IMR-90 (cell line): ENCODE measurements at regions not wholly inside any gene's neighbourhood (a gene's known extent, or its start where the extent isn't known, plus 50 kb on each side); places are given as distances from the start of the nearest gene placed in this dataset.

Source experiments
- ATAC-seq: fragments of 200-7000 bp; cut with Tn5 transposase; 2 replicates; pipeline ENCODE4 v1.9.1; 2020; ENCODE audit warnings: low read depth, mild to moderate bottlenecking, moderate library complexity
- BruUV-seq: library from RNA; stranded (reverse); fragments of 400-500 nt; replicated peaks from 2 replicates; lab custom pipeline; 2021; lab: Mats Ljungman, UMichigan
- CTCF ChIA-PET: fragments of 300-600 bp; formaldehyde crosslinking; extraction: SDS; loops from one replicate; lab custom pipeline; 2021; ENCODE audit warnings: antibody characterized with exemption; lab: Yijun Ruan, JAX
- POLR2A ChIA-PET: fragments of 300-600 bp; sonication (Branson Sonifier 250); formaldehyde crosslinking; loops from one replicate; lab custom pipeline; 2022; ENCODE audit warnings: antibody characterized with exemption; ENCODE audit not compliant: unreplicated experiment; lab: Charles Lee
- DNase-seq: peaks from one replicate; pipeline ENCODE4 v3.0.0; 2013
- H2AFZ ChIP-seq: replicated peaks from 2 replicates; pipeline ENCODE3; 2013; ENCODE audit warnings: low read length, mild to moderate bottlenecking; ENCODE audit not compliant: poor library complexity
- H2AK5ac ChIP-seq: 2 replicates; pipeline ENCODE4 v1.6.1; 2013; ENCODE audit warnings: low read depth, low read length, inconsistent platforms
- H2AK9ac ChIP-seq: replicated peaks from 2 replicates; pipeline ENCODE3; 2013; ENCODE audit warnings: mild to moderate bottlenecking, low read depth, low read length, moderate library complexity; ENCODE audit not compliant: poor library complexity
- H2BK120ac ChIP-seq: 2 replicates; pipeline ENCODE4 v1.6.1; 2013; ENCODE audit warnings: low read depth, low read length, inconsistent platforms
- H2BK15ac ChIP-seq: 3 replicates; pipeline ENCODE4 v1.6.1; 2013; ENCODE audit warnings: low read depth, low read length, inconsistent platforms
- H2BK20ac ChIP-seq: 2 replicates; pipeline ENCODE4 v1.6.1; 2013; ENCODE audit warnings: low read depth, mild to moderate bottlenecking, inconsistent platforms, low read length, moderate library complexity
- H2BK5ac ChIP-seq: 2 replicates; pipeline ENCODE4 v1.6.1; 2013; ENCODE audit warnings: mild to moderate bottlenecking, low read depth, low read length, inconsistent platforms; ENCODE audit not compliant: poor library complexity, severe bottlenecking
- H3K14ac ChIP-seq: replicated peaks from 2 replicates; pipeline ENCODE4 v1.6.1; 2013; ENCODE audit warnings: low read depth, low read length, inconsistent platforms
- H3K18ac ChIP-seq: 2 replicates; pipeline ENCODE4 v1.6.1; 2013; ENCODE audit warnings: low read depth, low read length, control low read depth
- H3K23ac ChIP-seq: 2 replicates; pipeline ENCODE4 v1.6.1; 2013; ENCODE audit warnings: low read depth, low read length, inconsistent platforms
- H3K27ac ChIP-seq: 2 replicates; pipeline ENCODE4 v1.5.1; 2013; ENCODE audit warnings: mild to moderate bottlenecking, control low read depth, low read length; ENCODE audit not compliant: insufficient read depth
- H3K27me3 ChIP-seq: 2 replicates; pipeline ENCODE4 v1.6.1; 2013; ENCODE audit warnings: low read length; ENCODE audit not compliant: control insufficient read depth, insufficient read depth
- H3K36me3 ChIP-seq: 2 replicates; pipeline ENCODE4 v1.6.1; 2013; ENCODE audit warnings: low read length, mixed read lengths; ENCODE audit not compliant: control insufficient read depth, insufficient read depth
- H3K4ac ChIP-seq: 2 replicates; pipeline ENCODE4 v1.6.1; 2013; ENCODE audit warnings: low read depth, low read length, inconsistent platforms
- H3K4me1 ChIP-seq: 2 replicates; pipeline ENCODE4 v1.6.1; 2013; ENCODE audit warnings: low read length, mixed read lengths; ENCODE audit not compliant: control insufficient read depth, insufficient read depth
- H3K4me2 ChIP-seq: 2 replicates; pipeline ENCODE4 v1.6.1; 2013; ENCODE audit warnings: low read depth, mild to moderate bottlenecking, control low read depth, low read length, moderate library complexity
- H3K4me3 ChIP-seq: 2 replicates; pipeline ENCODE4 v1.5.1; 2013; ENCODE audit warnings: low read depth, mild to moderate bottlenecking, control low read depth, low read length, moderate library complexity; ENCODE audit not compliant: insufficient read depth
- H3K56ac ChIP-seq: 2 replicates; pipeline ENCODE4 v1.6.1; 2013; ENCODE audit warnings: low read length, inconsistent platforms; ENCODE audit not compliant: insufficient read depth; ENCODE audit errors: extremely low read depth
- H3K79me1 ChIP-seq, 2 experiments: 2 replicates each; pipeline ENCODE4 v1.6.1; 2013; ENCODE audit warnings: low read length in 2 of 2, inconsistent platforms in 1 of 2, low read depth in 1 of 2
- H3K9ac ChIP-seq: 2 replicates; pipeline ENCODE4 v1.6.1; 2013; ENCODE audit warnings: low read depth, low read length, control low read depth
- H3K9me1 ChIP-seq: 2 replicates; pipeline ENCODE4 v1.6.1; 2013; ENCODE audit warnings: low read length, inconsistent platforms; ENCODE audit not compliant: insufficient read depth
- H3K9me3 ChIP-seq: 2 replicates; pipeline ENCODE4 v1.6.1; 2013; ENCODE audit warnings: low read length; ENCODE audit not compliant: control insufficient read depth, insufficient read depth
- H4K20me1 ChIP-seq: 2 replicates; pipeline ENCODE4 v1.6.1; 2013; ENCODE audit warnings: low read length, inconsistent platforms; ENCODE audit not compliant: insufficient read depth
- H4K5ac ChIP-seq: 2 replicates; pipeline ENCODE4 v1.6.1; 2013; ENCODE audit warnings: mild to moderate bottlenecking, low read depth, low read length, control low read depth
- H4K8ac ChIP-seq, 2 experiments: 2 replicates each; pipeline ENCODE4 v1.6.1; 2013; ENCODE audit warnings: low read depth in 2 of 2, low read length in 2 of 2, control low read depth in 1 of 2, inconsistent platforms in 1 of 2
- H4K91ac ChIP-seq: 2 replicates; pipeline ENCODE4 v1.6.1; 2013; ENCODE audit warnings: low read depth, low read length, inconsistent platforms; ENCODE audit not compliant: insufficient read depth
- BHLHE40 ChIP-seq: fragments of 150-350 bp; IDR thresholded peaks from 2 replicates; pipeline ENCODE4 v1.6.1; 2016; ENCODE audit warnings: mild to moderate bottlenecking, low read depth, low read length
- CEBPB ChIP-seq: IDR thresholded peaks from 2 replicates; pipeline ENCODE4 v1.6.1; 2012; ENCODE audit warnings: low read depth, low read length, improper control_type of control experiment
- CHD1 ChIP-seq: IDR thresholded peaks from 2 replicates; pipeline ENCODE4 v1.6.1; 2012; ENCODE audit warnings: low read depth, low read length, improper control_type of control experiment
- FOS ChIP-seq: fragments of 150-350 bp; IDR thresholded peaks from 2 replicates; pipeline ENCODE4 v1.6.1; 2016; ENCODE audit warnings: low read depth, low read length
- MAFK ChIP-seq: IDR thresholded peaks from 2 replicates; pipeline ENCODE4 v1.6.1; 2012; ENCODE audit warnings: low read depth, low read length, improper control_type of control experiment
- MXI1 ChIP-seq: IDR thresholded peaks from 2 replicates; pipeline ENCODE4 v1.6.1; 2012; ENCODE audit warnings: low read depth, mild to moderate bottlenecking, low read length, moderate library complexity, borderline replicate concordance
- NFE2L2 ChIP-seq: fragments of 150-350 bp; IDR thresholded peaks from 2 replicates; pipeline ENCODE4 v1.6.1; 2016; ENCODE audit warnings: low read depth, mild to moderate bottlenecking, low read length
- POLR2A ChIP-seq: IDR thresholded peaks from 2 replicates; pipeline ENCODE4 v1.6.1; 2012; ENCODE audit warnings: mild to moderate bottlenecking, low read depth, low read length
- RAD21 ChIP-seq: IDR thresholded peaks from 2 replicates; pipeline ENCODE4 v1.6.1; 2012; ENCODE audit warnings: low read length, improper control_type of control experiment
- RCOR1 ChIP-seq: IDR thresholded peaks from 2 replicates; pipeline ENCODE4 v1.6.1; 2012; ENCODE audit warnings: mild to moderate bottlenecking, low read length, improper control_type of control experiment; ENCODE audit not compliant: insufficient replicate concordance
- RFX5 ChIP-seq: IDR thresholded peaks from 2 replicates; pipeline ENCODE4 v1.8.0; 2012; ENCODE audit warnings: low read depth, mild to moderate bottlenecking, low read length, moderate library complexity
- WGBS, 2 experiments: methylation state at CpG; one replicate each; pipeline versions ENCODE4 v1.1.5 to v1.1.7; 2013; ENCODE audit warnings: missing lambda C conversion rate in 2 of 2; ENCODE audit not compliant: insufficient read length in 1 of 2; ENCODE audit errors: extremely low coverage in 2 of 2; 5-methylcytosine and 5-hydroxymethylcytosine counted together
- dilution Hi-C: fragments of 300-500 bp; cut with HindIII; formaldehyde crosslinking; loops from one replicate; pipeline ENCODE4 v1.14.3; 2018; ENCODE audit warnings: low sequenced_read_pairs; ENCODE audit not compliant: unreplicated experiment
- in situ Hi-C: fragments of 300-500 bp; cut with MboI; formaldehyde crosslinking; loops from 3 replicates; pipeline ENCODE4 v1.14.3; 2019; ENCODE audit warnings: low sequenced_read_pairs, inconsistent platforms, mixed read lengths
- intact Hi-C: fragments of 100-400 bp; cut with micrococcal nuclease; formaldehyde crosslinking; loops from 2 replicates; pipeline ENCODE4 v1.10.0; 2022
- TF ChIP-seq, protein P1 (sequence below): fragments of 150-350 bp; IDR thresholded peaks from 2 replicates; pipeline ENCODE4 v1.6.1; 2017; ENCODE audit warnings: mild to moderate bottlenecking, antibody characterized with exemption, low read length, low read depth
- TF ChIP-seq, protein P2 (sequence below): conservative IDR thresholded peaks from 2 replicates; pipeline ENCODE4 v1.5.1; 2012; ENCODE audit warnings: mild to moderate bottlenecking, low read depth, low read length, improper control_type of control experiment

DNA sequence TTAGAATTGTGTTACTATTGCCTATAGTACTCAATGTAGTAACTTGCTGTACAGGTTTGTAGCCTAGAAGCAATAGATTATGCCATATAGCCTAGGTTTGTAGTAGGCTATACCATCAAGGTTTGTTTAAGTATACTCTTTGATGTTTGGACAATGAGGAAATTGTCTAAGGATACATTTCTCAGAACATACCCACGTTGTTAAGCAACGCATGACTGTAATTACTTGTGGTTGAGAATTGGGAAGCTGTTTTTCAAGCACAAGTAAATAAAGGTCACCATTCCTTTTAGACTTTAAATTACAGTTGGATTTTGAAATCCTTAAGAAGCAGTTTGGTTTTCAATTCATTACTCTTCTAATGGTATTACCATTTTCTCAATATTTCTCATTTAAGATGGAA is 89.8 kb upstream of the KCNH7 start:
- ChIA-PET POLR2A (no interaction called here), CTCF (no interaction called here)
- Histone ChIP-seq H2BK120ac (no peak overlapping the region), H3K27me3 (no peaks in the 10 kb centered on the region), H2BK5ac (no peak overlapping the region), H3K27ac (no peak overlapping the region), H3K4me2 (no peak overlapping the region), H3K14ac (no peak overlapping the region), H2AK5ac (no peak overlapping the region), H3K9me3 (peaks cover 5% of the 10 kb centered on the region; the same call in 1 of the 2 replicates), H4K5ac (no peak overlapping the region), H3K79me1 (no peaks in the 10 kb centered on the region), H4K91ac (no peak overlapping the region), H3K23ac (no peak overlapping the region), H2BK15ac (no peak overlapping the region), H2BK20ac (no peak overlapping the region), H2AFZ (no peak overlapping the region), H3K4ac (no peak overlapping the region), H3K18ac (no peak overlapping the region), H3K56ac (no peak overlapping the region), H4K8ac (no peak overlapping the region), H4K20me1 (no peaks in the 10 kb centered on the region), H3K9ac (no peak overlapping the region), H3K36me3 (no peaks in the 10 kb centered on the region), H3K4me3 (no peak overlapping the region), H3K9me1 (no peaks in the 10 kb centered on the region), H2AK9ac (no peak overlapping the region), H3K4me1 (no peaks in the 10 kb centered on the region)
- DNase-seq (no peak), ATAC-seq (no peak)
- no CpG with 5 or more reads among the region's 2 CpGs for WGBS, 2 experiments
- in situ Hi-C loops (no loop called here), intact Hi-C loops (no loop called here), dilution Hi-C loops (no loop called here)
- TF ChIP-seq NFE2L2: no peak
- TF ChIP-seq RAD21: no peak
- no peak for TF ChIP-seq CHD1
- TF ChIP-seq BHLHE40: no peak
- no peak for TF ChIP-seq FOS
- no peak for TF ChIP-seq RCOR1
- TF ChIP-seq, protein P1, sequence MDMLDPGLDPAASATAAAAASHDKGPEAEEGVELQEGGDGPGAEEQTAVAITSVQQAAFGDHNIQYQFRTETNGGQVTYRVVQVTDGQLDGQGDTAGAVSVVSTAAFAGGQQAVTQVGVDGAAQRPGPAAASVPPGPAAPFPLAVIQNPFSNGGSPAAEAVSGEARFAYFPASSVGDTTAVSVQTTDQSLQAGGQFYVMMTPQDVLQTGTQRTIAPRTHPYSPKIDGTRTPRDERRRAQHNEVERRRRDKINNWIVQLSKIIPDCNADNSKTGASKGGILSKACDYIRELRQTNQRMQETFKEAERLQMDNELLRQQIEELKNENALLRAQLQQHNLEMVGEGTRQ: no peak
- no peak for TF ChIP-seq RFX5
- TF ChIP-seq CEBPB: no peak
- no peak for TF ChIP-seq MXI1
- TF ChIP-seq, protein P2, sequence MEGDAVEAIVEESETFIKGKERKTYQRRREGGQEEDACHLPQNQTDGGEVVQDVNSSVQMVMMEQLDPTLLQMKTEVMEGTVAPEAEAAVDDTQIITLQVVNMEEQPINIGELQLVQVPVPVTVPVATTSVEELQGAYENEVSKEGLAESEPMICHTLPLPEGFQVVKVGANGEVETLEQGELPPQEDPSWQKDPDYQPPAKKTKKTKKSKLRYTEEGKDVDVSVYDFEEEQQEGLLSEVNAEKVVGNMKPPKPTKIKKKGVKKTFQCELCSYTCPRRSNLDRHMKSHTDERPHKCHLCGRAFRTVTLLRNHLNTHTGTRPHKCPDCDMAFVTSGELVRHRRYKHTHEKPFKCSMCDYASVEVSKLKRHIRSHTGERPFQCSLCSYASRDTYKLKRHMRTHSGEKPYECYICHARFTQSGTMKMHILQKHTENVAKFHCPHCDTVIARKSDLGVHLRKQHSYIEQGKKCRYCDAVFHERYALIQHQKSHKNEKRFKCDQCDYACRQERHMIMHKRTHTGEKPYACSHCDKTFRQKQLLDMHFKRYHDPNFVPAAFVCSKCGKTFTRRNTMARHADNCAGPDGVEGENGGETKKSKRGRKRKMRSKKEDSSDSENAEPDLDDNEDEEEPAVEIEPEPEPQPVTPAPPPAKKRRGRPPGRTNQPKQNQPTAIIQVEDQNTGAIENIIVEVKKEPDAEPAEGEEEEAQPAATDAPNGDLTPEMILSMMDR: no peak
- no peak for TF ChIP-seq POLR2A
- TF ChIP-seq MAFK: no peak
- no TSS peak for BruUV-seq
